GM19023 (cell line): ENCODE measurements at regions not wholly inside any gene's neighbourhood (a gene's known extent, or its start where the extent isn't known, plus 50 kb on each side); places are given as distances from the start of the nearest gene placed in this dataset.

Source experiments
- ATAC-seq: cut with Tn5 transposase; IDR thresholded peaks from one replicate; pipeline ENCODE4 v1.9.1; 2021; ENCODE audit warnings: mild to moderate bottlenecking, moderate library complexity; ENCODE audit not compliant: unreplicated experiment

GRCh38 chr19:29371251-29372090 is 154.3 kb upstream of the VSTM2B start:
- ATAC-seq = no peak

- no peak for ATAC-seq
Observed at GRCh38 chr19:29372091-29372415, 153.7 kb upstream of the VSTM2B start.

GRCh38 chr19:29372461-29372860 is 153.3 kb upstream of the VSTM2B start:
- no peak for ATAC-seq

GRCh38 chr19:29372921-29373797 is 152.6 kb upstream of the VSTM2B start:
- ATAC-seq = no peak

GRCh38 chr19:29375429-29376119 is 150.2 kb upstream of the VSTM2B start:
- ATAC-seq = no peak

- no peak for ATAC-seq
Observed at GRCh38 chr19:29376855-29377354, 148.9 kb upstream of the VSTM2B start.

- ATAC-seq = no peak
Observed at GRCh38 chr19:29378126-29378525, 147.7 kb upstream of the VSTM2B start.

- ATAC-seq = no peak
Observed at GRCh38 chr19:29378543-29379080, 147.2 kb upstream of the VSTM2B start.

GRCh38 chr19:29379257-29380021 is 146.4 kb upstream of the VSTM2B start:
- ATAC-seq = no peak

- no peak for ATAC-seq
Observed at GRCh38 chr19:29380581-29380980, 145.2 kb upstream of the VSTM2B start.

GRCh38 chr19:29381353-29382203 is 144.2 kb upstream of the VSTM2B start:
- no peak for ATAC-seq

- no peak for ATAC-seq
Observed at GRCh38 chr19:29383696-29384095, 142.1 kb upstream of the VSTM2B start.

GRCh38 chr19:29384656-29385055 is 141.1 kb upstream of the VSTM2B start:
- no peak for ATAC-seq

- ATAC-seq = no peak
Observed at GRCh38 chr19:29385191-29385795, 140.5 kb upstream of the VSTM2B start.

GRCh38 chr19:29386970-29387369 is 138.8 kb upstream of the VSTM2B start:
- ATAC-seq = no peak

GRCh38 chr19:29387586-29387985 is 138.2 kb upstream of the VSTM2B start:
- ATAC-seq = no peak

- no peak for ATAC-seq
Observed at GRCh38 chr19:29389495-29389894, 136.3 kb upstream of the VSTM2B start.

- no peak for ATAC-seq
Observed at GRCh38 chr19:29390742-29391141, 135.1 kb upstream of the VSTM2B start.

GRCh38 chr19:29393915-29394460 is 131.8 kb upstream of the VSTM2B start:
- no peak for ATAC-seq
